ENCODE measurements at regions not wholly inside any gene's neighbourhood (a gene's known extent, or its start where the extent isn't known, plus 50 kb on each side); places are given as distances from the start of the nearest gene placed in this dataset.
"Not testable (repeated sequence)": the region's sequence is repeated elsewhere in the genome, so short reads cannot be mapped to it uniquely, and the experiment has no call there.

GRCh38 chrX:37918703-37919102 lies 71.3 kb upstream of the DYNLT3 start:
- no peaks in the 10 kb centered on the region for H3F3A ChIP-seq (ENCODE audit: insufficient read depth)
- no peaks in the 10 kb centered on the region for H4K20me1 ChIP-seq (ENCODE audit: low read depth, low read length)
- no peak overlapping the region for H3K27ac ChIP-seq (ENCODE audit: low read depth, low read length)
- no peak overlapping the region for H3K9ac ChIP-seq (ENCODE audit: low read length)
- H3K4me2 ChIP-seq (ENCODE audit: low read depth, low read length, poor library complexity, severe bottlenecking), result no peak overlapping the region
- no peaks in the 10 kb centered on the region for H3K9me2 ChIP-seq (replicated peaks; ENCODE audit: insufficient read depth, low read length)
- no peaks in the 10 kb centered on the region for H3K79me2 ChIP-seq (ENCODE audit: insufficient read depth, low read length)
- no peaks in the 10 kb centered on the region for H3K27me3 ChIP-seq (ENCODE audit: low read length)
- no peaks in the 10 kb centered on the region for H3K9me3 ChIP-seq (ENCODE audit: insufficient read depth, low read length)
- no peak overlapping the region for H3K4me3 ChIP-seq (ENCODE audit: insufficient read depth, low read length, poor library complexity, severe bottlenecking)
- no peak overlapping the region for H2AFZ ChIP-seq (ENCODE audit: low read depth, low read length, severe bottlenecking)
- no peaks in the 10 kb centered on the region for H3K36me3 ChIP-seq (ENCODE audit: low read length)
- TF ChIP-seq CTCF (IDR thresholded peaks at IDR 0.05; ENCODE audit: insufficient read depth, low read length, poor library complexity, severe bottlenecking) (no peak), EZH2phosphoT487 (conservative IDR thresholded peaks at IDR 0.05; ENCODE audit: low read length) (no peak)

GRCh38 chrX:37921758-37922157 lies 74.4 kb upstream of the DYNLT3 start:
- Histone ChIP-seq H3K4me3 (ENCODE audit: insufficient read depth, low read length, poor library complexity, severe bottlenecking) (no peak overlapping the region), H3K9ac (ENCODE audit: low read length) (no peak overlapping the region), H3F3A (ENCODE audit: insufficient read depth) (no peaks in the 10 kb centered on the region), H3K9me2 (replicated peaks; ENCODE audit: insufficient read depth, low read length) (no peaks in the 10 kb centered on the region), H3K27me3 (ENCODE audit: low read length) (no peaks in the 10 kb centered on the region), H3K79me2 (ENCODE audit: insufficient read depth, low read length) (no peaks in the 10 kb centered on the region), H3K36me3 (ENCODE audit: low read length) (no peaks in the 10 kb centered on the region), H3K27ac (ENCODE audit: low read depth, low read length) (no peak overlapping the region), H3K9me3 (ENCODE audit: insufficient read depth, low read length) (no peaks in the 10 kb centered on the region), H4K20me1 (ENCODE audit: low read depth, low read length) (no peaks in the 10 kb centered on the region), H2AFZ (ENCODE audit: low read depth, low read length, severe bottlenecking) (no peak overlapping the region), H3K4me2 (ENCODE audit: low read depth, low read length, poor library complexity, severe bottlenecking) (no peak overlapping the region)
- no peak for TF ChIP-seq CTCF (IDR thresholded peaks at IDR 0.05; ENCODE audit: insufficient read depth, low read length, poor library complexity, severe bottlenecking)
- no peak for TF ChIP-seq EZH2phosphoT487 (conservative IDR thresholded peaks at IDR 0.05; ENCODE audit: low read length)

- Histone ChIP-seq H4K20me1 (ENCODE audit: low read depth, low read length) (no peaks in the 10 kb centered on the region), H3K27me3 (ENCODE audit: low read length) (no peaks in the 10 kb centered on the region), H3K4me2 (ENCODE audit: low read depth, low read length, poor library complexity, severe bottlenecking) (no peak overlapping the region), H3K9me2 (replicated peaks; ENCODE audit: insufficient read depth, low read length) (no peaks in the 10 kb centered on the region), H3F3A (ENCODE audit: insufficient read depth) (no peaks in the 10 kb centered on the region), H3K36me3 (ENCODE audit: low read length) (no peaks in the 10 kb centered on the region), H2AFZ (ENCODE audit: low read depth, low read length, severe bottlenecking) (no peak overlapping the region), H3K4me3 (ENCODE audit: insufficient read depth, low read length, poor library complexity, severe bottlenecking) (no peak overlapping the region), H3K9ac (ENCODE audit: low read length) (no peak overlapping the region), H3K79me2 (ENCODE audit: insufficient read depth, low read length) (no peaks in the 10 kb centered on the region), H3K27ac (ENCODE audit: low read depth, low read length) (no peak overlapping the region), H3K9me3 (ENCODE audit: insufficient read depth, low read length) (no peaks in the 10 kb centered on the region)
- no peak for TF ChIP-seq CTCF (IDR thresholded peaks at IDR 0.05; ENCODE audit: insufficient read depth, low read length, poor library complexity, severe bottlenecking)
- no peak for TF ChIP-seq EZH2phosphoT487 (conservative IDR thresholded peaks at IDR 0.05; ENCODE audit: low read length)
Measured at GRCh38 chrX:37922928-37923327, 75.6 kb upstream of the DYNLT3 start.

GRCh38 chrX:37925761-37926160 lies 78.4 kb upstream of the DYNLT3 start:
- not testable (repeated sequence) for H3F3A ChIP-seq (ENCODE audit: insufficient read depth); H3K9me2 ChIP-seq (replicated peaks; ENCODE audit: insufficient read depth, low read length); H3K4me2 ChIP-seq (ENCODE audit: low read depth, low read length, poor library complexity, severe bottlenecking); H3K4me3 ChIP-seq (ENCODE audit: insufficient read depth, low read length, poor library complexity, severe bottlenecking); H4K20me1 ChIP-seq (ENCODE audit: low read depth, low read length); H3K9ac ChIP-seq (ENCODE audit: low read length); H3K27me3 ChIP-seq (ENCODE audit: low read length); H3K27ac ChIP-seq (ENCODE audit: low read depth, low read length); H3K36me3 ChIP-seq (ENCODE audit: low read length); H3K9me3 ChIP-seq (ENCODE audit: insufficient read depth, low read length); H3K79me2 ChIP-seq (ENCODE audit: insufficient read depth, low read length); H2AFZ ChIP-seq (ENCODE audit: low read depth, low read length, severe bottlenecking)

Data from SU-DHL-6 (cell line).